A673 (cell line): ENCODE measurements at regions not wholly inside any gene's neighbourhood (a gene's known extent, or its start where the extent isn't known, plus 50 kb on each side); places are given as distances from the start of the nearest gene placed in this dataset.

Experiments
- EZH2 ChIP-seq: fragments of 200-600 bp; sonication (generic); IDR thresholded peaks from 2 replicates; pipeline ENCODE4 v1.6.1; 2017; ENCODE audit warnings: borderline replicate concordance, low read depth, mild to moderate bottlenecking, mixed read lengths, antibody characterized with exemption, low read length; ENCODE audit not compliant: poor library complexity, severe bottlenecking
- TF ChIP-seq, protein P1 (sequence below): fragments of 300-800, 200-600 bp; sonication (generic); conservative IDR thresholded peaks from 2 replicates; pipeline ENCODE4 v1.5.1; 2017; ENCODE audit warnings: low read depth, mild to moderate bottlenecking, antibody characterized with exemption, low read length, moderate library complexity, mixed read lengths

DNA sequence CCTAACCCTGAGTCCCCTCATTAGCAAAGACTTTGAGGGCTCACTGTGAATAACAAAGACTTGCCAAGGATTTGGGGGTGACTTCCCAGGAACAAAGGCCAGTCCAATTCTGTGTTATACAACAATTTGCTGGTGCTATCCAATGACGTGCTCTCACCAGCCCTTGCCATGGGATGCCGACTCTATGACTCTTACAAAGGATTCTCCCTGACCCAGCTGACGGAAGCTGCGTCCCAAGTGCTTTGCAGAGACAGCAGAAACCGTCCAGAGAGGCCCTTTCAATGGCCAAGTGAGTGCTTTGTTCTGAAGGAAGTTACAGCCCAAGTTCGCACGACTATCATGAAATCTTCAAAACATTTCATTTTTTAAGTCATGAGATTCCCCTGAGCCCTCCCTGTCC, 345.3 kb upstream of the TNRC6C start:
- TF ChIP-seq, protein P1, sequence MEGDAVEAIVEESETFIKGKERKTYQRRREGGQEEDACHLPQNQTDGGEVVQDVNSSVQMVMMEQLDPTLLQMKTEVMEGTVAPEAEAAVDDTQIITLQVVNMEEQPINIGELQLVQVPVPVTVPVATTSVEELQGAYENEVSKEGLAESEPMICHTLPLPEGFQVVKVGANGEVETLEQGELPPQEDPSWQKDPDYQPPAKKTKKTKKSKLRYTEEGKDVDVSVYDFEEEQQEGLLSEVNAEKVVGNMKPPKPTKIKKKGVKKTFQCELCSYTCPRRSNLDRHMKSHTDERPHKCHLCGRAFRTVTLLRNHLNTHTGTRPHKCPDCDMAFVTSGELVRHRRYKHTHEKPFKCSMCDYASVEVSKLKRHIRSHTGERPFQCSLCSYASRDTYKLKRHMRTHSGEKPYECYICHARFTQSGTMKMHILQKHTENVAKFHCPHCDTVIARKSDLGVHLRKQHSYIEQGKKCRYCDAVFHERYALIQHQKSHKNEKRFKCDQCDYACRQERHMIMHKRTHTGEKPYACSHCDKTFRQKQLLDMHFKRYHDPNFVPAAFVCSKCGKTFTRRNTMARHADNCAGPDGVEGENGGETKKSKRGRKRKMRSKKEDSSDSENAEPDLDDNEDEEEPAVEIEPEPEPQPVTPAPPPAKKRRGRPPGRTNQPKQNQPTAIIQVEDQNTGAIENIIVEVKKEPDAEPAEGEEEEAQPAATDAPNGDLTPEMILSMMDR: no peak
- no peak for TF ChIP-seq EZH2
